ENCODE measurements at regions not wholly inside any gene's neighbourhood (a gene's known extent, or its start where the extent isn't known, plus 50 kb on each side); places are given as distances from the start of the nearest gene placed in this dataset.
"Not testable (repeated sequence)": the region's sequence is repeated elsewhere in the genome, so short reads cannot be mapped to it uniquely, and the experiment has no call there.

DNA sequence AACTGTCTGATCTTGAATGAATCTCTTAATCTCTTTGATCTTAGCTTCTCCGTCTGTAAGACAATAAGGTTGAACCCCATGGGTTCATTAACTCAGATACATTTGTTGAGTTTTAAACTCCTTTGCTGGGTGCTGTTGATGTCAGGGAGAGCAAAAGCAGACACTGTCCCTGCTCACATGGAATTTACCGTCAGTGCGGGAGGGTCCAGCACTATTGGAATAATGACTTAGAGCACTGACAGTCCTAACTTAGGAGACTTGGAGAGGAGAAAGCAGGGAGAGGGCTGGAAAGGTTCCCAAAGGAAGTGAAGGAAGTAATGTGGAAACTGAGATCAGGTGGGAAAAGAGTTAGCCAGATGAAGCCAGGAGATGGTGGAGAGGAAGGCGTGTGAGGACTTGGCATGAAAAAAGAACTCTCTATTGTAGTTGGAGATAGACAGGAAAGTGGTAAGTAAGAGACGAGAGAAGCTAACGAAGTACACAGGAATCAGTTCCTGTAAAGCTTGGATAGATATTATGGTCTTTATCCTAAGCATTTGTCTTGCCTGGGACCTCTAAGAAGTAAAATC is 141.4 kb upstream of the SERTAD2 start:
- DNase-seq (ENCODE audit: low read depth, low spot score): no peak

- DNase-seq (ENCODE audit: low read depth, low spot score): no peak
Measured at GRCh38 chr2:64796926-64797325, 143.2 kb upstream of the SERTAD2 start.

- DNase-seq (ENCODE audit: low read depth, low spot score): peak; percentile 48
Measured at GRCh38 chr2:64797881-64798575, 144.3 kb upstream of the SERTAD2 start.

- no peak for DNase-seq (ENCODE audit: low read depth, low spot score)
Measured at GRCh38 chr2:64799592-64800252, 146.0 kb upstream of the SERTAD2 start.

GRCh38 chr2:64803776-64804175 is 150.1 kb upstream of the SERTAD2 start:
- no peak for DNase-seq (ENCODE audit: low read depth, low spot score)

GRCh38 chr2:64804651-64805050 is 150.9 kb upstream of the SERTAD2 start:
- DNase-seq (ENCODE audit: low read depth, low spot score): no peak

GRCh38 chr2:64807417-64807816 is 153.7 kb upstream of the SERTAD2 start:
- peak; percentile 64 for DNase-seq (ENCODE audit: low read depth, low spot score)

DNA sequence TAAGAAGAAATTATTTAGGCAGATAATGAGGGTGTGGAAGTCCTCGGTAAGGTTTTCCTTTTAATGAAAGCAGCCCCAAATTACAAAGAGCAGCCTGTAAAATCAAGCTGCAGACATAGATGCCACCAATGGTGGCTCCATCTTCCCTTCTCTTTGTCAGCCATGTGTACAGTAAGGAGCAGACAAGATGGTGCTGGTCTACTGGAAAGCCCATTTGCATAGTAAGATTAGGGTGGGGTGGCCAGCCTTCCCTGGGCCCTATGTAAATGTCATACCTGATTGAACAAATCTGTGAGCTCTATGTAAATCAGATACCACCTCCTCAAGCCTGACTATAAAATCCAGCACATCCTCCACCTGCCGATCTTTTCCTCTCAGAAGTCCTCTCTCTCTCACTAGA is 154.4 kb upstream of the SERTAD2 start:
- DNase-seq (ENCODE audit: low read depth, low spot score): no peak

GRCh38 chr2:64808754-64809153 is 155.0 kb upstream of the SERTAD2 start:
- DNase-seq (ENCODE audit: low read depth, low spot score): no peak

- DNase-seq (ENCODE audit: low read depth, low spot score): no peak
Measured at GRCh38 chr2:64809216-64809615, 155.5 kb upstream of the SERTAD2 start.

DNA sequence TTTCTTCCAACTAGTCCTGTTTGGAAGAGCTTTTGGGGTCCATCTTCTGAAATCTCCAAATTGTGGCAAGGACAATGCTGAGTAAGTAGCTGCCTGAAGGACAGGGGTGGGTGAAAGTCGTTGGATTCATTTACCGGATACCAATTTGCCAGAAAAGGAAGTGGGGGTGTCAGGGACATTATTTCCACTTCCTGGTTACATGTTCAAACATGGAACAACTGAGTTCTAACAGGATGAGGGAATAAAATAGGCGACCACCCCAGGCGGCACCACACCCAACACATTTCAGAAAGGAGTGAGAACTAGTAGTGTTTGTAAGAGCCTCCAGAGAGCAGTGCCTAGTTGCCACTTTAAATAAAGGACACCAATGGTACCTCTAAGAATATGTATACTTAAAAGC is 158.6 kb upstream of the SERTAD2 start:
- DNase-seq (ENCODE audit: low read depth, low spot score): no peak

GRCh38 chr2:64814007-64814406 is 160.3 kb upstream of the SERTAD2 start:
- no peak for DNase-seq (ENCODE audit: low read depth, low spot score)

DNA sequence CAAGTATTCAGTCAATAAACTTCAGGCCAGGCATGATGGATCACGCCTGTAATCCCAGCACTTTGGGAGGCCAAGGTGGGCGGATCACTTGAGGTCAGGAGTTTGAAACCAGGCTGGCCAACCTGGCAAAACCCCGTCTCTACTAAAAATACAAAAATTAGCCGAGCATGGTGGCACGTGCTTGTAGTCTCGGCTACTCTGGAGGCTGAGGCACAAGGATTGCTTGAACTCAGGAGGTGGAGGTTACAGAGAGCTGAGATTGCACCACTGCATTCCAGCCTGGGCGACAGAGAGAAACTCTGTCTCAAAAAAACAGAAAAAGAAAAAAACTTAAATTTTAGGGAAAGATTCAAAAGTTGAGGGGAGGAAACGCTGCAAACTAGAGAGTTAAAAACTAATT is 162.8 kb upstream of the SERTAD2 start:
- not testable (repeated sequence) for DNase-seq (ENCODE audit: low read depth, low spot score)

DNA sequence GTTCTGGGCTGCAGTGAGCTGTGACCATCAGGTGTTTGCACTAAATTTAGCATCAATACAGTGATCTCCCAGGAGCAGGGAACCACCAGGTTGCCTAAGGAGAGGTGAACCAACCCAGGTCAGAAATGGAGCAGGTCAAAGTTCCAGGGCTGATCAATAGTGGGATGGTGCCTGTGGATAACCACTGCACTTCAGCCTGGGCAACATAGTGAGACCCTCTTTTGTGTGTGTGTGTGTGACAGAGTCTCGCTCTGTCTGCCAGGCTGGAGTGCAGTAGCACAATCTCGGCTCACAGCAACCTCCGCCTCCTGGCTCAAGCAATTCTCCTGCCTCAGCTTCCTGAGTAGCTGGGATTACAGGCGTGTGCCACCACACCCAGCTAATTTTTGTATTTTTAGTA is 163.7 kb upstream of the SERTAD2 start:
- DNase-seq (ENCODE audit: low read depth, low spot score): no peak

DNA sequence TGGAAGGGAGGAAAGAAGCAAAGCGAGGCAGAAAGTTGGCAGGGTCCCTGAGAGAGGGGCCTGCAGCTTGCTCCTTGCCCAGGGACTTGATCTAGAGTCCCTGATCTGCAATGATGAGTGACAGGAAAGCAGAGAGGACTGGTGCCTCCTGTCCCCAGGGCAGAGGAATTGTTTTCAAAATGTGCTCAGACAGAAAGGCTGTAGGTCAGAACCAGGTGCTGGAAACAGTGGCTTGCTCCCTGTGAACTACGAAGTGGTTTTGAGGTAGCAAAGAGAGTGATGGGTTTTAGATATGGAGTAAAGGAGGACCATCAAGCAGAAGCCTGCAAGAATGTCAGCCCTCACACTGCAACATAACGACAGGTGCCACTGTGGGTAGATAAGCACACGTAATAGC is 164.9 kb upstream of the SERTAD2 start:
- DNase-seq (ENCODE audit: low read depth, low spot score): no peak

GRCh38 chr2:64819361-64819760 is 165.6 kb upstream of the SERTAD2 start:
- DNase-seq (ENCODE audit: low read depth, low spot score): no peak

GRCh38 chr2:64819774-64820688 is 166.3 kb upstream of the SERTAD2 start:
- no peak for DNase-seq (ENCODE audit: low read depth, low spot score)

GRCh38 chr2:64820901-64821300 is 167.2 kb upstream of the SERTAD2 start:
- DNase-seq (ENCODE audit: low read depth, low spot score): no peak

DNA sequence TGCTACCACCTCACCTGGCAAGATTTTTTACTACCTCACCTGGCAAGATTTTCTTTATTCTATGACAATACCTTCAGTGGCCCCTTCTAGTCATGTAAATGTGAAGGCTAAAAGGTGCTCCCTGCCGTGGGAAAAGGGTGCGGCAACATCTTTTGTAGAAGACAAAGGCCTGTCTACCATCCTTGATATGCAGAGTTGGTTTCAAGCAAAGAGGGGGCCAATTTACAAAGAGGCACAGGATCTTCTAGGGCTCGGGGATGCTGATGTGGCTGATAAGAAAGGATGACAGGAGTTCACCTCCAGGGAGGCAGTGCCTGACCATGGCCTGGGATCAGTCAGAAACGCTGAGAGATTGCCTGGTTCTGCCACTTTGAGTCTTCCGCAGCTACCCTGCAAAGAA is 165.4 kb upstream of the SLC1A4 start:
- no peak for DNase-seq (ENCODE audit: low read depth, low spot score)

- DNase-seq (ENCODE audit: low read depth, low spot score): no peak
Measured at GRCh38 chr2:64825831-64826491, 163.2 kb upstream of the SLC1A4 start.

DNA sequence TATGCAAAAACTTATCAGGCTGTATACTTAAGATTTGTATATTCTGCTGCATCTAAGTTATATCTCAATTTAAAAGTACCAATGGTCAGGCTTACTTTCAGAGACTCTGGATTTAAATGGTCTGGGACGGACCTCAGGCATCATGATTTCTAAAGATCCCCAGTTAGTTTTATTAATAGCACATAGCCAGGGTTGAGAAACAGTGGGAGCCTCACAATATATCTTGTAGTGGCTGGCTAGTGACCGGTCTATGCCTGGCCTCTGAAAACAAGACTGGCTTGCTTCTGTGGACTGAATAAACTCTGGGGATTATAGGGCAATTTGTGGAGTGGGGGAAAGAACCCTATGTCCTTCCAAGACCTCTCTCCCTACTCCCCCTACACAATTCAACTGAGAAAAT is 162.5 kb upstream of the SLC1A4 start:
- DNase-seq (ENCODE audit: low read depth, low spot score): no peak

DNA sequence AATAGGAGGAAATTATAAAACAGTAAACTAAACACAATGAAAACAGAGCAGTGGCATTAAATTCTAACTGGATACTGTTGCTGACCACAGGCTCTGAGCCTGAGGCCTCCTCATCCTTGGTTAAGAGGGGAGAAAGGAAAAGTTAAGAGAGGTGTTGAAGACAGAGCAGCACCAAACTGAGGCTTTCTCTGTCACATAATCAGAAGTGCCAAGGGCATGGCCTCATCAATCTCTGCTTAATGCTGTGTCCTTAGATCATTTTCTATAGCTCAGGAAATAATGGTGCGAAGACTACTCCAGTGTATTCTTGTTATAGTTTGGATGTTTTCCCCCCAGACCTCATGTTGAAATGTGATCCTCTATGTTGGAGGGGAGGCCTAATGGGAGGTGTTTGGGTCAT is 160.9 kb upstream of the SLC1A4 start:
- DNase-seq (ENCODE audit: low read depth, low spot score): no peak

Data from brain pericyte (primary cell).